GM12872 (cell line): ENCODE measurements at regions not wholly inside any gene's neighbourhood (a gene's known extent, or its start where the extent isn't known, plus 50 kb on each side); places are given as distances from the start of the nearest gene placed in this dataset.

ENCODE experiments used
- TF ChIP-seq, protein P1 (sequence below): IDR thresholded peaks from 3 replicates; pipeline ENCODE4 v1.5.1; 2011; ENCODE audit warnings: low read depth, mild to moderate bottlenecking, low read length, moderate library complexity; ENCODE audit not compliant: insufficient read depth

GRCh38 chr12:58046271-58046670 lies 104.9 kb downstream of the ATP23 start:
- TF ChIP-seq, protein P1, sequence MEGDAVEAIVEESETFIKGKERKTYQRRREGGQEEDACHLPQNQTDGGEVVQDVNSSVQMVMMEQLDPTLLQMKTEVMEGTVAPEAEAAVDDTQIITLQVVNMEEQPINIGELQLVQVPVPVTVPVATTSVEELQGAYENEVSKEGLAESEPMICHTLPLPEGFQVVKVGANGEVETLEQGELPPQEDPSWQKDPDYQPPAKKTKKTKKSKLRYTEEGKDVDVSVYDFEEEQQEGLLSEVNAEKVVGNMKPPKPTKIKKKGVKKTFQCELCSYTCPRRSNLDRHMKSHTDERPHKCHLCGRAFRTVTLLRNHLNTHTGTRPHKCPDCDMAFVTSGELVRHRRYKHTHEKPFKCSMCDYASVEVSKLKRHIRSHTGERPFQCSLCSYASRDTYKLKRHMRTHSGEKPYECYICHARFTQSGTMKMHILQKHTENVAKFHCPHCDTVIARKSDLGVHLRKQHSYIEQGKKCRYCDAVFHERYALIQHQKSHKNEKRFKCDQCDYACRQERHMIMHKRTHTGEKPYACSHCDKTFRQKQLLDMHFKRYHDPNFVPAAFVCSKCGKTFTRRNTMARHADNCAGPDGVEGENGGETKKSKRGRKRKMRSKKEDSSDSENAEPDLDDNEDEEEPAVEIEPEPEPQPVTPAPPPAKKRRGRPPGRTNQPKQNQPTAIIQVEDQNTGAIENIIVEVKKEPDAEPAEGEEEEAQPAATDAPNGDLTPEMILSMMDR: no peak

GRCh38 chr12:58051378-58051777 lies 110.0 kb downstream of the ATP23 start:
- TF ChIP-seq, protein P1: no peak

- TF ChIP-seq, protein P1: no peak
These were observed 123.3 kb downstream of the ATP23 start for GRCh38 chr12:58064666-58065065.

DNA sequence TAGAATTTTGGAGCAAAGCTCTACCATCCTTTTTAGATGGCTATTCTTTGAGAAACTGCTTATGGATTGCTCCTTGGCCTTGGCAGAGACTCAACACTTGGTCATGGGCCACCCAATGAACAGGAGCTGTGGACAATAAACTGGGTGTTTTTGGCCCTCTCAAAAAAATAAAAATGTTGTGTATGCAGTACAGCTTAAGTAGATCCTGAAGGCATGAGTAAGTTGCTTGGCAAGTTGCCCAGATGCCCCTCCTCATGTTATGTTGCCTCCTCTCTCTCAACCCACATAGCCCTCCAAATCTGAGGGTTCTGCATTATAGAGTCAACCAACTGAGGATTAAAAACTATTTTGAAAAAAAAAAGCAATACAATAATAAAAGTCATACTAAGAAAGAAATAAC lies 124.9 kb downstream of the ATP23 start:
- TF ChIP-seq, protein P1: no peak

DNA sequence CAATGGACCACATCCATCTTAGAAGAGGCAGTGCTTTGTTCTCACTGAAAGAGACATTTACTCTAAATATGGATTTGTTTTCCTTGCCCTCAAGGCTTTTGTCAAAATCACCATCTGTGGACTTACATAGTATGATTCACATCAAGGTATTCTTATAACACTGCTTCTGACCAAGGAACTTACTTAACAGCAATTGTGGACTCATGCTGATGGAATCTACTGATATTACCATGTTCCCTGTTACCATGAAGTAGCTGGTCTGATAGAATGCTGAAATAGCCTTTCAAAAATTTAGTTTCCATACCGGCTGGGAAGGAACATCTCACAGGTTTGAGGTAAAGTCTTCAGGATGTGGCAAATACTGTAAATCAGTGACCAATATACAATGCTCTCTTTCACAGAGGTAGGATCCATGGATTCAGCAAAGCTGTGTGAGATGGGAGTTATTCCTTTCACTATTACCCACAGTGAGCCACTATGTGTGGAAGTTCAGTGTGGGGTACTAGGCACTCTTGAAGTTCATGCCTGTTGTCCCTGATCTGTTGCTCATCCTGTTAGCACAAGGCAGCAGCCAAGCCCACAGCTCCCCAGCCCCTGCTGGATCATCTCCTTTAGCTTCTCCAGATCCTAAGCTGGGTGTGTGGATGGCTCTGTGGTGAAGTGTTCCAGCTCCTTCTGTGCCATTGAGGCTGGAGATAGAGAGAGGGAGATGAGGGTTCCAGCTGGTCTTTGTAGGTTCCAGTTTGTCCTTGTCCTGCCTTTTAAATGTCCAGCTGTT lies 126.4 kb downstream of the ATP23 start:
- TF ChIP-seq, protein P1: no peak

DNA sequence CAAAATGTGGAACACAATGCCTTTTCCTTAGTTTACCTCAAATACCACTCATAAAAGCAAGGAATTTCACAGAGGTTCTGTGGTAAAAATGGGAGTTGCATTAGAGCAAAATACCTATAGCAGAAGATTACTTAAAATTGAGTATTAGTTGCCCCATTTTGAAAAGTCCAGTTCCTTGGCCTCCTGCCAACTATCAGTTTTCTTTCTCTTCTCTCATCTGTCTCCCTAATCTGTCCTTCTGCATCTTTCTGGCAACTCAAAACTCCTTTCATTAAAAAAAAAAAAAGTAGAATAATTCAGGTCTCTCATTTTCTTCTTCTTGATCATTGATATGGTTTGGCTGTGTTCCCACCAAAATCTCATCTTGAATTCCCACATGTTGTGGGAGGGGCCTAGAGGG lies 127.3 kb downstream of the ATP23 start:
- TF ChIP-seq, protein P1: no peak

DNA sequence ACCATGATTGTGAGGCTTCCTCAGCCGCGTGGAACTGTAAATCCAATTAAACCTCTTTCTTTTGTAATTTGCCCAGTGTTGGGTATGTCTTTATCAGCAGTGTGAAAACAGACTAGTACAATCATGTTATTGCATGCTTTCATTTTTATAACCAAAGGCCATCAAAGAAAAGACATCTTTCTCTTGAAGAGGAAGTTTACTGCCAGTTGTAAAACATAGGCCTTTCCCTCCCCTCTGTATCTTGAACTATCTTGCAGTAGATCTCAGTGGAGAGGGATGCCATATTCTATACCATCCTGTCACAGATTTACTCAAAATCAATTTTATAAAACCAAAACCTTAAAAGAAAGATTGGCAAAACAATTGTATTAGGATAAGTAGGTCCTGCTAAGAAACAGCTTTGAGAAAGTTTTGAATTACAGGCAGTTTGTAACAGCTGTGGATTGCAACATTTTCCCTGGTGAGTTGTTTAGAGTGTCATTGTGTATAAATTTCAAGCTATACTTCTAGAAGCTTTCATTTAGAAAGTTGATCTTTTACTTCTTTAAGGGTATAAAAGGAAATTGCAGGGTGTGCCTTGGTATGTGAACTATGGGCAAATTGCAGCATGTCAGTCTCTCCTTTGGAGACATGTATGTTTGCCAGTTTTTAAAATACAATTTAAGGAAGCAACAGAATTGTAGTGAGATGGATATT lies 128.0 kb downstream of the ATP23 start:
- TF ChIP-seq, protein P1: no peak
